ENCODE measurements at regions not wholly inside any gene's neighbourhood (a gene's known extent, or its start where the extent isn't known, plus 50 kb on each side); places are given as distances from the start of the nearest gene placed in this dataset.

- Histone ChIP-seq H3K4me3 (ENCODE audit: low read depth, low read length) (no peak overlapping the region), H3K27ac (ENCODE audit: extremely low read depth, low read depth, low read length) (no peak overlapping the region), H3K4me1 (ENCODE audit: control insufficient read depth, insufficient read depth, low read length) (0 out of 2 replicates have a peak, but pooled peaks cover 2% of the 10 kb centered on the region), H3K36me3 (ENCODE audit: control insufficient read depth in 2 of 2, insufficient read depth in 1 of 2, low read length in 2 of 2) (no peaks in the 10 kb centered on the region), H3K9me3 (ENCODE audit: control insufficient read depth, insufficient read depth, low read depth, low read length) (no peaks in the 10 kb centered on the region)
- POLR2A ChIA-PET, result no interaction called here
- CTCF ChIA-PET, result no interaction called here
- TF ChIP-seq ZNF560 (tag by site-specific recombination; IDR thresholded peaks at IDR 0.05; ENCODE audit: borderline replicate concordance) (no peak), ZNF660 (tag by site-specific recombination; IDR thresholded peaks at IDR 0.05) (no peak), SP7 (tag by site-specific recombination; IDR thresholded peaks at IDR 0.05) (no peak), ZNF785 (tag by site-specific recombination; IDR thresholded peaks at IDR 0.05) (no peak), ZNF529 (tag by site-specific recombination; IDR thresholded peaks at IDR 0.05; ENCODE audit: insufficient replicate concordance) (no peak), ZNF521 (tag by site-specific recombination; IDR thresholded peaks at IDR 0.05) (no peak), MEIS1 (CRISPR knock-in tag; IDR thresholded peaks at IDR 0.05; ENCODE audit: borderline replicate concordance) (no peak), ZNF223 (tag by site-specific recombination; IDR thresholded peaks at IDR 0.05) (no peak), ZNF558 (tag by site-specific recombination; IDR thresholded peaks at IDR 0.05) (no peak), ZBTB44 (tag by site-specific recombination; IDR thresholded peaks at IDR 0.05) (no peak), WT1 (tag by site-specific recombination; IDR thresholded peaks at IDR 0.05) (no peak), ZNF639 (tag by site-specific recombination; IDR thresholded peaks at IDR 0.05) (no peak)
Measured at GRCh38 chr12:84763107-84763506, 149.5 kb downstream of the SLC6A15 start.

GRCh38 chr12:84760091-84760865 is 152.3 kb downstream of the SLC6A15 start:
- Histone ChIP-seq H3K4me3 (ENCODE audit: low read depth, low read length) (no peak overlapping the region), H3K4me1 (ENCODE audit: control insufficient read depth, insufficient read depth, low read length) (no peaks in the 10 kb centered on the region), H3K27ac (ENCODE audit: extremely low read depth, low read depth, low read length) (no peak overlapping the region), H3K36me3 (ENCODE audit: control insufficient read depth in 2 of 2, insufficient read depth in 1 of 2, low read length in 2 of 2) (no peaks in the 10 kb centered on the region), H3K9me3 (ENCODE audit: control insufficient read depth, insufficient read depth, low read depth, low read length) (no peaks in the 10 kb centered on the region)
- TF ChIP-seq PRDM2 (tag by site-specific recombination; IDR thresholded peaks at IDR 0.05; ENCODE audit: borderline replicate concordance) (no peak), ZNF223 (tag by site-specific recombination; IDR thresholded peaks at IDR 0.05) (no peak), ZNF837 (tag by site-specific recombination; IDR thresholded peaks at IDR 0.05) (no peak)
- ChIA-PET POLR2A (no interaction called here), CTCF (interaction anchor here (0.8 kb wide), 1 partner anchor 10 kb away, joined by 3 read pairs; no protein-coding TSS in a partner anchor)
